ENCODE measurements at regions not wholly inside any gene's neighbourhood (a gene's known extent, or its start where the extent isn't known, plus 50 kb on each side); places are given as distances from the start of the nearest gene placed in this dataset.

GRCh38 chr5:86760661-86761060 is 142.9 kb downstream of the COX7C start:
- H3K4me1 Mint-ChIP-seq, result no peaks in the 10 kb centered on the region
- CTCF ChIA-PET, result no interaction called here
- WGBS (ENCODE audit: insufficient coverage), result 86% methylated on average over 2 of the region's 2 CpGs

GRCh38 chr5:86763929-86764328 is 146.2 kb downstream of the COX7C start:
- no peak overlapping the region for H3K4me2 ChIP-seq (replicated peaks; ENCODE audit: low read depth, low read length, poor library complexity, severe bottlenecking)
- H3K9me3 ChIP-seq (ENCODE audit: control extremely low read depth in 1 of 3, control insufficient read depth in 2 of 3, insufficient read depth in 1 of 3, low read length in 2 of 3), result peaks cover 0 to 4% (median 2%) of the 10 kb centered on the region in 3 donors
- WGBS (ENCODE audit: insufficient coverage), result no CpG with 5 or more reads among the region's 1 CpG
- ATAC-seq (ENCODE audit: low read depth) (no peak), DNase-seq (no peak)
- no peak overlapping the region for H3K27ac ChIP-seq (ENCODE audit: low read length in 2 of 2)
- H3K27me3 ChIP-seq (replicated peaks in 1 of 4; ENCODE audit: control extremely low read depth in 1 of 4, control insufficient read depth in 3 of 4, insufficient read depth in 4 of 4, low read length in 3 of 4), result no peaks in the 10 kb centered on the region
- H4K20me1 ChIP-seq (ENCODE audit: control insufficient read depth, insufficient read depth, low read length, poor library complexity, severe bottlenecking), result no peaks in the 10 kb centered on the region
- H3K4me3 ChIP-seq (ENCODE audit: control extremely low read depth in 1 of 5, extremely low read depth in 1 of 5, insufficient read depth in 1 of 5, low read depth in 2 of 5, low read length in 4 of 5), result no peak overlapping the region
- intact Hi-C loops (cut with micrococcal nuclease), result no loop called here
- H3K27me3 Mint-ChIP-seq, result no peaks in the 10 kb centered on the region
- H3K27ac Mint-ChIP-seq, result no peak overlapping the region
- CTCF ChIA-PET, result no interaction called here
- no peak overlapping the region for H2AFZ ChIP-seq (ENCODE audit: insufficient read depth, low read depth, low read length, poor library complexity, severe bottlenecking)
- POLR2A ChIA-PET, result no interaction called here
- no peaks in the 10 kb centered on the region for H3K36me3 ChIP-seq (replicated peaks in 1 of 2; ENCODE audit: control extremely low read depth in 1 of 2, control insufficient read depth in 1 of 2, extremely low read depth in 1 of 2, insufficient read depth in 2 of 2, low read length in 1 of 2)
- H3K79me2 ChIP-seq (ENCODE audit: control insufficient read depth, insufficient read depth, low read length), result no peaks in the 10 kb centered on the region
- no peaks in the 10 kb centered on the region for H3K4me1 Mint-ChIP-seq
- H3K9me3 Mint-ChIP-seq (ENCODE audit: insufficient read depth), result no peaks in the 10 kb centered on the region
- no peak overlapping the region for H3K9ac ChIP-seq (ENCODE audit: low read length)
- TF ChIP-seq CTCF (IDR thresholded peaks at IDR 0.05) (no peak), EZH2 (IDR thresholded peaks at IDR 0.05; ENCODE audit: borderline replicate concordance, insufficient read depth, low read depth, low read length, poor library complexity, severe bottlenecking) (no peak)
- H3K4me1 ChIP-seq (ENCODE audit: control insufficient read depth in 2 of 2, insufficient read depth in 2 of 2, low read length in 2 of 2), result no peaks in the 10 kb centered on the region
- no peak overlapping the region for H3K4me3 Mint-ChIP-seq

More at GRCh38 chr5:86760661-86761060, 142.9 kb downstream of the COX7C start:
- no peak overlapping the region for H3K9ac ChIP-seq (ENCODE audit: low read length)
- H3K79me2 ChIP-seq (ENCODE audit: control insufficient read depth, insufficient read depth, low read length), result no peaks in the 10 kb centered on the region
- H2AFZ ChIP-seq (ENCODE audit: insufficient read depth, low read depth, low read length, poor library complexity, severe bottlenecking), result no peak overlapping the region
- H3K9me3 Mint-ChIP-seq (ENCODE audit: insufficient read depth), result no peaks in the 10 kb centered on the region
- no peak overlapping the region for H3K27ac Mint-ChIP-seq
- no peaks in the 10 kb centered on the region for H3K27me3 Mint-ChIP-seq
- TF ChIP-seq CTCF (IDR thresholded peaks at IDR 0.05) (no peak), EZH2 (IDR thresholded peaks at IDR 0.05; ENCODE audit: borderline replicate concordance, insufficient read depth, low read depth, low read length, poor library complexity, severe bottlenecking) (no peak)
- H4K20me1 ChIP-seq (ENCODE audit: control insufficient read depth, insufficient read depth, low read length, poor library complexity, severe bottlenecking), result no peaks in the 10 kb centered on the region
- H3K27ac ChIP-seq (ENCODE audit: low read length in 2 of 2), result no peak overlapping the region
- no peak for DNase-seq
- no peaks in the 10 kb centered on the region for H3K4me1 ChIP-seq (ENCODE audit: control insufficient read depth in 2 of 2, insufficient read depth in 2 of 2, low read length in 2 of 2)
- H3K27me3 ChIP-seq (replicated peaks in 1 of 4; ENCODE audit: control extremely low read depth in 1 of 4, control insufficient read depth in 3 of 4, insufficient read depth in 4 of 4, low read length in 3 of 4), result no peaks in the 10 kb centered on the region
- no peak overlapping the region for H3K4me3 ChIP-seq (ENCODE audit: control extremely low read depth in 1 of 5, extremely low read depth in 1 of 5, insufficient read depth in 1 of 5, low read depth in 2 of 5, low read length in 4 of 5)
- intact Hi-C loops (cut with micrococcal nuclease), result no loop called here
- ATAC-seq (ENCODE audit: low read depth), result no peak
- POLR2A ChIA-PET, result no interaction called here
- H3K4me2 ChIP-seq (replicated peaks; ENCODE audit: low read depth, low read length, poor library complexity, severe bottlenecking), result no peak overlapping the region
- no peak overlapping the region for H3K4me3 Mint-ChIP-seq
- H3K9me3 ChIP-seq (ENCODE audit: control extremely low read depth in 1 of 3, control insufficient read depth in 2 of 3, insufficient read depth in 1 of 3, low read length in 2 of 3), result no peaks in the 10 kb centered on the region
- no peaks in the 10 kb centered on the region for H3K36me3 ChIP-seq (replicated peaks in 1 of 2; ENCODE audit: control extremely low read depth in 1 of 2, control insufficient read depth in 1 of 2, extremely low read depth in 1 of 2, insufficient read depth in 2 of 2, low read length in 1 of 2)

All from B cell (primary cell).